GM12864 (cell line): ENCODE measurements at regions not wholly inside any gene's neighbourhood (a gene's known extent, or its start where the extent isn't known, plus 50 kb on each side); places are given as distances from the start of the nearest gene placed in this dataset.

Experiments used
- DNase-seq: peaks from one replicate; pipeline ENCODE4 v3.0.0-alpha.2; 2011; ENCODE audit warnings: low read depth
- H3K4me3 ChIP-seq: 2 replicates; pipeline ENCODE4 v1.5.1; 2011; ENCODE audit warnings: mild to moderate bottlenecking, low read depth, low read length, control low read depth
- TF ChIP-seq, protein P1 (sequence below): IDR thresholded peaks from 2 replicates; pipeline ENCODE4 v1.5.1; 2011; ENCODE audit warnings: low read depth, mild to moderate bottlenecking, moderate library complexity, low read length, control low read depth, inconsistent platforms; ENCODE audit errors: missing control alignments

DNA sequence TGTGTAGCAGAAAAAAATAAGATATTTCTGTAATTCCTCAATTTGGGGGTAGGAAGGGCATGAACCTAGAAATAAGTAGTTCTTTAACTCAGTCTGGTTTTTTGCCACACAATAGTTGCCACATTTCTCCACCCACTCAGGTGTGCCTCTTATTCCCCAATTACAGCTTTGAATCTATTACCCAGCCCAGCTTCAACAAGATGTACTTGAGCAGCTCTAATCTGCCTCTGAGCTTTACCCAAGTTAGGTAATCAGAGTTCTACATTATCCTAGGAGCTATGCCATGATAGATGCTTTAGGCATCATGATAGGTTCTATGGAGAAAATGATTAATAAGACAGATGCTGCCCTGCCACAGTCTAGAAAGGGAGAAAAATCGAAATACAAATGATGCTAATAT is 117.4 kb upstream of the GPRIN3 start:
- H3K4me3 ChIP-seq = no peak overlapping the region
- TF ChIP-seq, protein P1, sequence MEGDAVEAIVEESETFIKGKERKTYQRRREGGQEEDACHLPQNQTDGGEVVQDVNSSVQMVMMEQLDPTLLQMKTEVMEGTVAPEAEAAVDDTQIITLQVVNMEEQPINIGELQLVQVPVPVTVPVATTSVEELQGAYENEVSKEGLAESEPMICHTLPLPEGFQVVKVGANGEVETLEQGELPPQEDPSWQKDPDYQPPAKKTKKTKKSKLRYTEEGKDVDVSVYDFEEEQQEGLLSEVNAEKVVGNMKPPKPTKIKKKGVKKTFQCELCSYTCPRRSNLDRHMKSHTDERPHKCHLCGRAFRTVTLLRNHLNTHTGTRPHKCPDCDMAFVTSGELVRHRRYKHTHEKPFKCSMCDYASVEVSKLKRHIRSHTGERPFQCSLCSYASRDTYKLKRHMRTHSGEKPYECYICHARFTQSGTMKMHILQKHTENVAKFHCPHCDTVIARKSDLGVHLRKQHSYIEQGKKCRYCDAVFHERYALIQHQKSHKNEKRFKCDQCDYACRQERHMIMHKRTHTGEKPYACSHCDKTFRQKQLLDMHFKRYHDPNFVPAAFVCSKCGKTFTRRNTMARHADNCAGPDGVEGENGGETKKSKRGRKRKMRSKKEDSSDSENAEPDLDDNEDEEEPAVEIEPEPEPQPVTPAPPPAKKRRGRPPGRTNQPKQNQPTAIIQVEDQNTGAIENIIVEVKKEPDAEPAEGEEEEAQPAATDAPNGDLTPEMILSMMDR = no peak
- DNase-seq = no peak

DNA sequence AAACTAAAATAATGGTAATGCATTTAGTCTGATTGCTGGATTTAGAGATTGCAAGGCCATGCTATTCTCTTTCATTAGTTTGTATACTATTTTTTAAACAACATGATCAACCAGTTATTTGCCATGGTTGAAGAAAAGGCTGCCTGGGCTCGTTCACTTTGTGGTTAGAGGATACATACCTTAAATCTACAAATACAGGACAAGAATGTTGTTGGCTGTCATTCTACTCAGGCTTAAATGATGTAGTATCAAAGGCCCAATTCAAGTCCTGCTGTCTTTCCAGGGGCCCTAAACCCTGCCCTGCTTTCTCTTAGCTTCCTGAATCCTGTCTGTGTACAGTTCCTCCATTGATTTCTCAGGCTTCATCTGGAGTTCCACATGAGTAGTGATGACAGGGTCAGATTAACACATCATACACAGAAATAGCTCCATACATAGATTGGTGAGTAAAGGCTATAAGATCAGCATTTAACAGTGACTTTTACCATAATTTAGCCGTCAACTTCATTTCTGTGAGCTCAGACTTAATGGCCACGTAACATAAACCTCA is 114.9 kb upstream of the GPRIN3 start:
- DNase-seq = no peak
- no peak overlapping the region for H3K4me3 ChIP-seq
- TF ChIP-seq, protein P1 = no peak

DNA sequence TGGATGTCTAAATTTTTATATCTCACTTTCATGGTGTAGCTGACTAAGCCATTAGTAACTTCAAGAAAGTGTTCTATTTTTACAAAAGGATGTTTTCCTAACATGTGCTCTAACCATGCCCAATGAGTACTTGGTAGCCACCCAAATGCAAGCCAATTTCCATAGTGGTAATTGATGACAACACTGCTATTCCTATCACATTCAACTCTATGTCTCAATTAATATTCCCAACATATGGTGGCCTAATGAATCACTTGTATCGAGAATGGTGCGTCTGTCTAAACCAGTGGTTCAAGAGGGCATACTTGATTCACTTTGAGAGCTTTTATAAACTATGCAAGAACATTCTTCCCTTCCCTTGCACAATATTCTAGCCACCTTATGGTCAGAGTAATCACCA is 112.9 kb upstream of the GPRIN3 start:
- no peak for DNase-seq
- TF ChIP-seq, protein P1 = no peak
- H3K4me3 ChIP-seq = no peak overlapping the region

DNA sequence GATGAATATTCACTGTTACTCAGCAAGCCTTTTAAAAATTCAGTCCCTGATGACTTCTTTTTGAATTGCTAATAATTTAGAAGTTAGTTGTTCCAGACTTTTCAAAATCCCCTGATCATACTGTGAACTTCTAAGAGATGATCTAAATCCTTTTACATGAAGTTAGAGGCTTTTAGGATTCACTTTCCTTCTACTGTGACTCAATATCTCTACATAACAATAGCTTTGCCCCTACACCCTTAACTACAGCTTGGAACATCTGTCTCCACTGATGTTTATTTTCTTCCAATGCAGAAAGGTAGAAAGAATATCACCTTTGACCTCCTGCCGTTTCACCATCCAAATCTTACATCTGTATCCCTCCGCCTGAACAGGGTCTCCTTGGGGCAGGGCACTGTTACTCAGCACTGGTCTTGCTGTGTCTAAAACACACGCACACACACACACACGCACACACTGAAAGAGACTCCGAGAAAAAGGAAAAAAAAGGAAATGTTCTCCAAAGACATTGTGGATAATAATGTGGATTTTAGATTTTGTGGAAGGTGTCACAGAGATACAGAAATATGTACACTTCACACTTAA is 111.6 kb upstream of the GPRIN3 start:
- no peak for DNase-seq
- no peak overlapping the region for H3K4me3 ChIP-seq
- TF ChIP-seq, protein P1 = no peak

DNA sequence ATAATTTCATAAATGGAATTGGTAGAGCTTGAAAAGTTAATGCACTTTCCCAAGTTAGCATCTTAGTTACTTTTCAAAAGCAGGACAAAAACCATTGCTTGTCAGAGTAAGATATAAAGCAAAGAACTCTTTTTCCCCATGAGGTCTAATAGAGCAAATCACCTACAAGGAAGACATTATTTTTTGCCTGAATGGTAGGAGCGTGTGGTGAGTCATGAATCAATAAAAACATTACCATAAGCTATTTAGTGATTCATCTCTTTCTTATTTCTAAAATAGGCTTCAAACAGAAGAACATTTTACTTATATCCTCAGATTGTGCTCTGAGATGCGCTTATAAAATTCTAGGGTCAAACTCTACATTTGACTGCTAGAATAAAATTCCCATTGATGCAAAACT is 109.4 kb upstream of the GPRIN3 start:
- TF ChIP-seq, protein P1 = no peak
- no peak for DNase-seq
- H3K4me3 ChIP-seq = no peak overlapping the region

DNA sequence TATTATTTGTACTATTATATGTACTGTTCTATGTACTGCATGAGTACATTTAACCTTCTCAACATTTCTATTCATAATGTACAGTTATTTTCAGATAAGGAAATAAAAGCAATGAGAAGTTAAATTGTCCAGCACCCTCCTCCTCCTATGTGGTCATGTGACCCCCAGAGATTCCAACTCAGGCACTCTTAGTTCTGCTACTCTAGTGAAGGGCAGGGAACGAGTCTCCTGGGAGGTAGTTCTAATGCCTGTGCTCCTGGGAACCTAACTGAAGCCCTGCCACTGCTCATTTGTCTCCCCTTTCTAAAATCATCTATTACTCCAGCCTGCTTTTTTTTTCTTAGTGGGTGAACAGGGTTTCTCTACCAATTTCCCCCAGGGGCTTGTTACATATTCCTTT is 105.9 kb upstream of the GPRIN3 start:
- TF ChIP-seq, protein P1 = no peak
- DNase-seq = no peak
- H3K4me3 ChIP-seq = no peak overlapping the region
